GM12878 (cell line): ENCODE measurements at regions not wholly inside any gene's neighbourhood (a gene's known extent, or its start where the extent isn't known, plus 50 kb on each side); places are given as distances from the start of the nearest gene placed in this dataset.

Experiments used
- POLR2A ChIP-seq: IDR thresholded peaks from 2 replicates; pipeline ENCODE4 v1.6.1; 2011; ENCODE audit warnings: low read depth, mild to moderate bottlenecking, low read length
- RAD21 ChIP-seq: IDR thresholded peaks from 2 replicates; pipeline ENCODE4 v1.6.1; 2011; ENCODE audit warnings: mild to moderate bottlenecking, low read depth, low read length, moderate library complexity; ENCODE audit not compliant: insufficient read depth

- no peak for TF ChIP-seq POLR2A
- no peak for TF ChIP-seq RAD21
These were observed 324.1 kb upstream of the SFSWAP start for GRCh38 chr12:131386781-131387180.
